IMR-90 (cell line): ENCODE measurements at regions not wholly inside any gene's neighbourhood (a gene's known extent, or its start where the extent isn't known, plus 50 kb on each side); places are given as distances from the start of the nearest gene placed in this dataset.
A peak's percentile ranks its signal among the peaks of the same experiment; 100 is the strongest.

ENCODE experiments used
- ATAC-seq: fragments of 200-7000 bp; cut with Tn5 transposase; 2 replicates; pipeline ENCODE4 v1.9.1; 2020; ENCODE audit warnings: low read depth, mild to moderate bottlenecking, moderate library complexity
- BruUV-seq: library from RNA; stranded (reverse); fragments of 400-500 nt; replicated peaks from 2 replicates; lab custom pipeline; 2021; lab: Mats Ljungman, UMichigan
- CTCF ChIA-PET: fragments of 300-600 bp; formaldehyde crosslinking; extraction: SDS; loops from one replicate; lab custom pipeline; 2021; ENCODE audit warnings: antibody characterized with exemption; lab: Yijun Ruan, JAX
- POLR2A ChIA-PET: fragments of 300-600 bp; sonication (Branson Sonifier 250); formaldehyde crosslinking; loops from one replicate; lab custom pipeline; 2022; ENCODE audit warnings: antibody characterized with exemption; ENCODE audit not compliant: unreplicated experiment; lab: Charles Lee
- DNase-seq: peaks from one replicate; pipeline ENCODE4 v3.0.0; 2013
- H2AFZ ChIP-seq: replicated peaks from 2 replicates; pipeline ENCODE3; 2013; ENCODE audit warnings: low read length, mild to moderate bottlenecking; ENCODE audit not compliant: poor library complexity
- H2AK5ac ChIP-seq: 2 replicates; pipeline ENCODE4 v1.6.1; 2013; ENCODE audit warnings: low read depth, low read length, inconsistent platforms
- H2AK9ac ChIP-seq: replicated peaks from 2 replicates; pipeline ENCODE3; 2013; ENCODE audit warnings: mild to moderate bottlenecking, low read depth, low read length, moderate library complexity; ENCODE audit not compliant: poor library complexity
- H2BK120ac ChIP-seq: 2 replicates; pipeline ENCODE4 v1.6.1; 2013; ENCODE audit warnings: low read depth, low read length, inconsistent platforms
- H2BK15ac ChIP-seq: 3 replicates; pipeline ENCODE4 v1.6.1; 2013; ENCODE audit warnings: low read depth, low read length, inconsistent platforms
- H2BK20ac ChIP-seq: 2 replicates; pipeline ENCODE4 v1.6.1; 2013; ENCODE audit warnings: low read depth, mild to moderate bottlenecking, inconsistent platforms, low read length, moderate library complexity
- H2BK5ac ChIP-seq: 2 replicates; pipeline ENCODE4 v1.6.1; 2013; ENCODE audit warnings: mild to moderate bottlenecking, low read depth, low read length, inconsistent platforms; ENCODE audit not compliant: poor library complexity, severe bottlenecking
- H3K14ac ChIP-seq: replicated peaks from 2 replicates; pipeline ENCODE4 v1.6.1; 2013; ENCODE audit warnings: low read depth, low read length, inconsistent platforms
- H3K18ac ChIP-seq: 2 replicates; pipeline ENCODE4 v1.6.1; 2013; ENCODE audit warnings: low read depth, low read length, control low read depth
- H3K23ac ChIP-seq: 2 replicates; pipeline ENCODE4 v1.6.1; 2013; ENCODE audit warnings: low read depth, low read length, inconsistent platforms
- H3K27ac ChIP-seq: 2 replicates; pipeline ENCODE4 v1.5.1; 2013; ENCODE audit warnings: mild to moderate bottlenecking, control low read depth, low read length; ENCODE audit not compliant: insufficient read depth
- H3K27me3 ChIP-seq: 2 replicates; pipeline ENCODE4 v1.6.1; 2013; ENCODE audit warnings: low read length; ENCODE audit not compliant: control insufficient read depth, insufficient read depth
- H3K36me3 ChIP-seq: 2 replicates; pipeline ENCODE4 v1.6.1; 2013; ENCODE audit warnings: low read length, mixed read lengths; ENCODE audit not compliant: control insufficient read depth, insufficient read depth
- H3K4ac ChIP-seq: 2 replicates; pipeline ENCODE4 v1.6.1; 2013; ENCODE audit warnings: low read depth, low read length, inconsistent platforms
- H3K4me1 ChIP-seq: 2 replicates; pipeline ENCODE4 v1.6.1; 2013; ENCODE audit warnings: low read length, mixed read lengths; ENCODE audit not compliant: control insufficient read depth, insufficient read depth
- H3K4me2 ChIP-seq: 2 replicates; pipeline ENCODE4 v1.6.1; 2013; ENCODE audit warnings: low read depth, mild to moderate bottlenecking, control low read depth, low read length, moderate library complexity
- H3K4me3 ChIP-seq: 2 replicates; pipeline ENCODE4 v1.5.1; 2013; ENCODE audit warnings: low read depth, mild to moderate bottlenecking, control low read depth, low read length, moderate library complexity; ENCODE audit not compliant: insufficient read depth
- H3K56ac ChIP-seq: 2 replicates; pipeline ENCODE4 v1.6.1; 2013; ENCODE audit warnings: low read length, inconsistent platforms; ENCODE audit not compliant: insufficient read depth; ENCODE audit errors: extremely low read depth
- H3K79me1 ChIP-seq, 2 experiments: 2 replicates each; pipeline ENCODE4 v1.6.1; 2013; ENCODE audit warnings: low read length in 2 of 2, inconsistent platforms in 1 of 2, low read depth in 1 of 2
- H3K9ac ChIP-seq: 2 replicates; pipeline ENCODE4 v1.6.1; 2013; ENCODE audit warnings: low read depth, low read length, control low read depth
- H3K9me1 ChIP-seq: 2 replicates; pipeline ENCODE4 v1.6.1; 2013; ENCODE audit warnings: low read length, inconsistent platforms; ENCODE audit not compliant: insufficient read depth
- H3K9me3 ChIP-seq: 2 replicates; pipeline ENCODE4 v1.6.1; 2013; ENCODE audit warnings: low read length; ENCODE audit not compliant: control insufficient read depth, insufficient read depth
- H4K20me1 ChIP-seq: 2 replicates; pipeline ENCODE4 v1.6.1; 2013; ENCODE audit warnings: low read length, inconsistent platforms; ENCODE audit not compliant: insufficient read depth
- H4K5ac ChIP-seq: 2 replicates; pipeline ENCODE4 v1.6.1; 2013; ENCODE audit warnings: mild to moderate bottlenecking, low read depth, low read length, control low read depth
- H4K8ac ChIP-seq, 2 experiments: 2 replicates each; pipeline ENCODE4 v1.6.1; 2013; ENCODE audit warnings: low read depth in 2 of 2, low read length in 2 of 2, control low read depth in 1 of 2, inconsistent platforms in 1 of 2
- H4K91ac ChIP-seq: 2 replicates; pipeline ENCODE4 v1.6.1; 2013; ENCODE audit warnings: low read depth, low read length, inconsistent platforms; ENCODE audit not compliant: insufficient read depth
- BHLHE40 ChIP-seq: fragments of 150-350 bp; IDR thresholded peaks from 2 replicates; pipeline ENCODE4 v1.6.1; 2016; ENCODE audit warnings: mild to moderate bottlenecking, low read depth, low read length
- CEBPB ChIP-seq: IDR thresholded peaks from 2 replicates; pipeline ENCODE4 v1.6.1; 2012; ENCODE audit warnings: low read depth, low read length, improper control_type of control experiment
- CHD1 ChIP-seq: IDR thresholded peaks from 2 replicates; pipeline ENCODE4 v1.6.1; 2012; ENCODE audit warnings: low read depth, low read length, improper control_type of control experiment
- CTCF ChIP-seq: conservative IDR thresholded peaks from 2 replicates; pipeline ENCODE4 v1.5.1; 2012; ENCODE audit warnings: mild to moderate bottlenecking, low read depth, low read length, improper control_type of control experiment
- ELK1 ChIP-seq: fragments of 150-350 bp; IDR thresholded peaks from 2 replicates; pipeline ENCODE4 v1.6.1; 2016; ENCODE audit warnings: low read depth, mild to moderate bottlenecking, low read length, moderate library complexity, borderline replicate concordance
- FOS ChIP-seq: fragments of 150-350 bp; IDR thresholded peaks from 2 replicates; pipeline ENCODE4 v1.6.1; 2016; ENCODE audit warnings: low read depth, low read length
- MAFK ChIP-seq: IDR thresholded peaks from 2 replicates; pipeline ENCODE4 v1.6.1; 2012; ENCODE audit warnings: low read depth, low read length, improper control_type of control experiment
- MAZ ChIP-seq: IDR thresholded peaks from 2 replicates; pipeline ENCODE4 v1.6.1; 2012; ENCODE audit warnings: low read depth, mild to moderate bottlenecking, low read length, improper control_type of control experiment, moderate library complexity, borderline replicate concordance
- MXI1 ChIP-seq: IDR thresholded peaks from 2 replicates; pipeline ENCODE4 v1.6.1; 2012; ENCODE audit warnings: low read depth, mild to moderate bottlenecking, low read length, moderate library complexity, borderline replicate concordance
- NFE2L2 ChIP-seq: fragments of 150-350 bp; IDR thresholded peaks from 2 replicates; pipeline ENCODE4 v1.6.1; 2016; ENCODE audit warnings: low read depth, mild to moderate bottlenecking, low read length
- POLR2A ChIP-seq: IDR thresholded peaks from 2 replicates; pipeline ENCODE4 v1.6.1; 2012; ENCODE audit warnings: mild to moderate bottlenecking, low read depth, low read length
- RAD21 ChIP-seq: IDR thresholded peaks from 2 replicates; pipeline ENCODE4 v1.6.1; 2012; ENCODE audit warnings: low read length, improper control_type of control experiment
- RCOR1 ChIP-seq: IDR thresholded peaks from 2 replicates; pipeline ENCODE4 v1.6.1; 2012; ENCODE audit warnings: mild to moderate bottlenecking, low read length, improper control_type of control experiment; ENCODE audit not compliant: insufficient replicate concordance
- RFX5 ChIP-seq: IDR thresholded peaks from 2 replicates; pipeline ENCODE4 v1.8.0; 2012; ENCODE audit warnings: low read depth, mild to moderate bottlenecking, low read length, moderate library complexity
- SMC3 ChIP-seq: fragments of 150-350 bp; IDR thresholded peaks from 2 replicates; pipeline ENCODE4 v1.6.1; 2016; ENCODE audit warnings: low read depth, mild to moderate bottlenecking, antibody characterized with exemption, low read length, moderate library complexity
- USF2 ChIP-seq: fragments of 150-350 bp; IDR thresholded peaks from 2 replicates; pipeline ENCODE4 v1.6.1; 2017; ENCODE audit warnings: mild to moderate bottlenecking, antibody characterized with exemption, low read length, low read depth
- WGBS, 2 experiments: methylation state at CpG; one replicate each; pipeline versions ENCODE4 v1.1.5 to v1.1.7; 2013; ENCODE audit warnings: missing lambda C conversion rate in 2 of 2; ENCODE audit not compliant: insufficient read length in 1 of 2; ENCODE audit errors: extremely low coverage in 2 of 2; 5-methylcytosine and 5-hydroxymethylcytosine counted together
- dilution Hi-C: fragments of 300-500 bp; cut with HindIII; formaldehyde crosslinking; loops from one replicate; pipeline ENCODE4 v1.14.3; 2018; ENCODE audit warnings: low sequenced_read_pairs; ENCODE audit not compliant: unreplicated experiment
- in situ Hi-C: fragments of 300-500 bp; cut with MboI; formaldehyde crosslinking; loops from 3 replicates; pipeline ENCODE4 v1.14.3; 2019; ENCODE audit warnings: low sequenced_read_pairs, inconsistent platforms, mixed read lengths
- intact Hi-C: fragments of 100-400 bp; cut with micrococcal nuclease; formaldehyde crosslinking; loops from 2 replicates; pipeline ENCODE4 v1.10.0; 2022

GRCh38 chr16:11408216-11408615 is 63.0 kb downstream of the RMI2 start:
- Histone ChIP-seq H4K91ac (no peak overlapping the region; the same call in 1 of the 2 replicates), H3K56ac (no peak overlapping the region), H3K18ac (no peak overlapping the region), H3K4me2 (no peak overlapping the region; the same call in 1 of the 2 replicates), H2AK9ac (peak overlapping the region; percentile 82), H3K14ac (no peak overlapping the region), H3K4me3 (no peak overlapping the region), H2BK15ac (peak overlapping the region; percentile 40; the same call in 1 of the 3 replicates), H3K9me1 (no peaks in the 10 kb centered on the region), H4K8ac (no peak overlapping the region), H4K5ac (no peak overlapping the region; the same call in 1 of the 2 replicates), H2AK5ac (no peak overlapping the region; the same call in 1 of the 2 replicates), H3K4ac (peak overlapping the region; percentile 75), H3K9ac (no peak overlapping the region), H3K23ac (no peak overlapping the region; the same call in 1 of the 2 replicates), H2BK20ac (peak overlapping the region; percentile 50; the same call in 1 of the 2 replicates), H2BK120ac (0 out of 2 replicates have a peak overlapping the region, but pooled peaks have one; percentile 13), H2AFZ (no peak overlapping the region), H4K20me1 (peaks cover 3% of the 10 kb centered on the region; the same call in 1 of the 2 replicates), H2BK5ac (peak overlapping the region; percentile 43), H3K9me3 (no peaks in the 10 kb centered on the region), H3K27me3 (peaks cover 4% of the 10 kb centered on the region; the same call in 1 of the 2 replicates), H3K4me1 (peaks cover 11% of the 10 kb centered on the region), H3K36me3 (no peaks in the 10 kb centered on the region), H3K79me1 (no peaks in the 10 kb centered on the region), H3K27ac (peak overlapping the region; percentile 69; the same call in 1 of the 2 replicates)
- BruUV-seq: no TSS peak
- ChIA-PET CTCF (interaction anchor here (0.6 to 1.9 kb wide), 10 partner anchors 12 to 464 kb away, joined by 3 to 6 read pairs (median 4); no protein-coding TSS in a partner anchor), POLR2A (no interaction called here)
- TF ChIP-seq CEBPB (no peak), BHLHE40 (no peak), MAFK (no peak), POLR2A (no peak), MAZ (no peak), RFX5 (no peak), FOS (no peak), CHD1 (no peak), MXI1 (no peak), RCOR1 (no peak), SMC3 (no peak), USF2 (no peak), NFE2L2 (no peak), CTCF (no peak), ELK1 (no peak), RAD21 (no peak)
- in situ Hi-C loops (loop anchor here (10.0 kb wide), 1 partner anchor 407 kb away; no protein-coding TSS in a partner anchor), dilution Hi-C loops (no loop called here), intact Hi-C loops (loop anchor here (5.0 kb wide), 3 partner anchors 124 to 446 kb away; no protein-coding TSS in a partner anchor)
- WGBS, 2 experiments: 78% methylated on average over 3 of the region's 8 CpGs; no CpG with 5 or more reads in 1 of the 2 experiments
- ATAC-seq (no peak; the same call in 1 of the 2 replicates), DNase-seq (peak; percentile 2)
